ENCODE measurements at regions not wholly inside any gene's neighbourhood (a gene's known extent, or its start where the extent isn't known, plus 50 kb on each side); places are given as distances from the start of the nearest gene placed in this dataset.

DNA sequence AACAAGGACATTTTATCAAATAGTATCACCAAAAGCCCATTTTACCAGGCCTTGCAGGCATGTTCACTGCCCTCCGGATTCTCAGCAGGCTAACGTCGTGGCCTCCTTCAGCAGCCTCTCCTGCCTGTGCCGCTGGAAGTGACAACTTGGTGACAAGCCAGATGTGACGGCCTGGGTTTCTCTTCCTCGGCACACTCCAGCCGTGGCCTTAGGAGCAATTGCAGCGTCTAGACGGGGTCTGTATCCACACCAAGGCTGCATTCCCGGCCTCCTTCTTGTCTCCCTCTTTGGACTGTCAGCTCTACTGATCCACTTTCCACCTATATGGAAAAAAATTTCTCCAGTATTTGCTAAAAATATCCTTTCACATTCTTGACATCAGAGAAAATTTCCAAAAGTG lies 145.3 kb upstream of the MGMT start:
- TF ChIP-seq, protein P1, sequence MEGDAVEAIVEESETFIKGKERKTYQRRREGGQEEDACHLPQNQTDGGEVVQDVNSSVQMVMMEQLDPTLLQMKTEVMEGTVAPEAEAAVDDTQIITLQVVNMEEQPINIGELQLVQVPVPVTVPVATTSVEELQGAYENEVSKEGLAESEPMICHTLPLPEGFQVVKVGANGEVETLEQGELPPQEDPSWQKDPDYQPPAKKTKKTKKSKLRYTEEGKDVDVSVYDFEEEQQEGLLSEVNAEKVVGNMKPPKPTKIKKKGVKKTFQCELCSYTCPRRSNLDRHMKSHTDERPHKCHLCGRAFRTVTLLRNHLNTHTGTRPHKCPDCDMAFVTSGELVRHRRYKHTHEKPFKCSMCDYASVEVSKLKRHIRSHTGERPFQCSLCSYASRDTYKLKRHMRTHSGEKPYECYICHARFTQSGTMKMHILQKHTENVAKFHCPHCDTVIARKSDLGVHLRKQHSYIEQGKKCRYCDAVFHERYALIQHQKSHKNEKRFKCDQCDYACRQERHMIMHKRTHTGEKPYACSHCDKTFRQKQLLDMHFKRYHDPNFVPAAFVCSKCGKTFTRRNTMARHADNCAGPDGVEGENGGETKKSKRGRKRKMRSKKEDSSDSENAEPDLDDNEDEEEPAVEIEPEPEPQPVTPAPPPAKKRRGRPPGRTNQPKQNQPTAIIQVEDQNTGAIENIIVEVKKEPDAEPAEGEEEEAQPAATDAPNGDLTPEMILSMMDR (IDR thresholded peaks at IDR 0.05): no peak
- TF ChIP-seq POLR2AphosphoS5 (IDR thresholded peaks at IDR 0.05): no peak

Measured in sigmoid colon (tissue), 4 donors.